HCT116 (cell line): ENCODE measurements at regions not wholly inside any gene's neighbourhood (a gene's known extent, or its start where the extent isn't known, plus 50 kb on each side); places are given as distances from the start of the nearest gene placed in this dataset.

Source experiments
- ATAC-seq: fragments of 200-7000 bp; cut with Tn5 transposase; 2 replicates; pipeline ENCODE4 v1.9.1; 2020; ENCODE audit warnings: mild to moderate bottlenecking, moderate library complexity
- BruUV-seq: library from RNA; stranded (reverse); fragments of 400-500 nt; replicated peaks from 2 replicates; lab custom pipeline; 2021; lab: Mats Ljungman, UMichigan
- CTCF ChIA-PET: fragments of 300-600 bp; sonication (Branson Sonifier 250); formaldehyde crosslinking; loops from one replicate; lab custom pipeline; 2021; ENCODE audit warnings: antibody characterized with exemption; lab: Charles Lee
- POLR2A ChIA-PET: fragments of 300-600, 350-600 bp; sonication (Branson Sonifier 250); formaldehyde crosslinking; loops from one replicate; lab custom pipeline; 2021; ENCODE audit warnings: antibody characterized with exemption; lab: Charles Lee
- RAD21 ChIA-PET, 2 experiments: fragments of 300-600 bp; sonication (Branson Sonifier 250); formaldehyde crosslinking; loops; one replicate each; lab custom pipeline; 2023; ENCODE audit warnings: low total read pairs in 2 of 2; ENCODE audit not compliant: uncharacterized antibody in 2 of 2, unreplicated experiment in 2 of 2, low non-redundant PET in 1 of 2; lab: Charles Lee
- DNase-seq: peaks from one replicate; pipeline ENCODE4 v3.0.0-alpha.2; 2010; ENCODE audit warnings: low read depth, low spot score
- H2AFZ ChIP-seq: fragments of 200-600 bp; shearing (Covaris generic), sonication (generic); 2 replicates; pipeline ENCODE4 v1.6.1; 2017; ENCODE audit warnings: low read depth, mixed run types, mixed read lengths, antibody characterized with exemption, low read length; ENCODE audit not compliant: poor library complexity, severe bottlenecking
- H3K27ac ChIP-seq: 2 replicates; pipeline ENCODE4 v1.5.1; 2012; ENCODE audit warnings: low read depth, low read length
- H3K27me3 ChIP-seq: fragments of 200-600 bp; sonication (generic); 2 replicates; pipeline ENCODE4 v1.6.1; 2016; ENCODE audit warnings: mixed run types, low read length, mixed read lengths; ENCODE audit not compliant: insufficient read depth
- H3K36me3 ChIP-seq, 2 experiments: fragments of 200-500 bp in 1 of 2; fragments of 200-600 bp in 1 of 2; sonication (Bioruptor generic) in 1 of 2; sonication (generic) in 1 of 2; 2 replicates each; pipeline versions ENCODE4 v1.5.1 to v1.6.1; 2014 to 2016; ENCODE audit warnings: low read length in 2 of 2, inconsistent platforms in 1 of 2, mixed read lengths in 1 of 2, mixed run types in 1 of 2; ENCODE audit not compliant: insufficient read depth in 2 of 2, control insufficient read depth in 1 of 2
- H3K4me1 ChIP-seq, 2 experiments: fragments of 200-600 bp in 1 of 2; sonication (generic) in 1 of 2; 2 replicates each; pipeline versions ENCODE4 v1.5.1 to v1.6.1; 2012 to 2017; ENCODE audit warnings: low read length in 2 of 2, inconsistent platforms in 1 of 2, mild to moderate bottlenecking in 1 of 2, mixed read lengths in 1 of 2, mixed run types in 1 of 2, moderate library complexity in 1 of 2; ENCODE audit not compliant: insufficient read depth in 2 of 2, control insufficient read depth in 1 of 2
- H3K4me2 ChIP-seq: fragments of 200-600 bp; sonication (generic); 2 replicates; pipeline ENCODE4 v1.6.1; 2017; ENCODE audit warnings: mixed run types, low read length, mixed read lengths
- H3K4me3 ChIP-seq, 2 experiments: fragments of 200-600 bp in 1 of 2; sonication (generic) in 1 of 2; replicated peaks in 1 of 2; 2 replicates each; pipeline ENCODE4 v1.5.1; 2011 to 2016; ENCODE audit warnings: low read length in 2 of 2, control low read depth in 1 of 2, low read depth in 1 of 2, mild to moderate bottlenecking in 1 of 2, mixed read lengths in 1 of 2, mixed run types in 1 of 2
- H3K79me2 ChIP-seq: fragments of 200-600 bp; sonication (generic); 2 replicates; pipeline ENCODE4 v1.6.1; 2017; ENCODE audit warnings: mild to moderate bottlenecking, mixed run types, low read length, moderate library complexity, mixed read lengths; ENCODE audit not compliant: insufficient read depth
- H3K9ac ChIP-seq: fragments of 200-600 bp; sonication (generic); 2 replicates; pipeline ENCODE4 v1.6.1; 2016; ENCODE audit warnings: low read length, mixed read lengths
- H3K9me2 ChIP-seq: fragments of 200-600 bp; sonication (generic), shearing (Covaris generic); 2 replicates; pipeline ENCODE4 v1.6.1; 2017; ENCODE audit warnings: mixed run types, mild to moderate bottlenecking, moderate library complexity; ENCODE audit not compliant: insufficient read depth
- H3K9me3 ChIP-seq, 2 experiments: fragments of 200-500 bp in 1 of 2; fragments of 200-600 bp in 1 of 2; sonication (Bioruptor generic) in 1 of 2; sonication (generic) in 1 of 2; 2 replicates each; pipeline ENCODE4 v1.6.1; 2014 to 2017; ENCODE audit warnings: low read length in 2 of 2, mixed read lengths in 2 of 2, inconsistent platforms in 1 of 2, low read depth in 1 of 2, mild to moderate bottlenecking in 1 of 2, mixed run types in 1 of 2, moderate library complexity in 1 of 2; ENCODE audit not compliant: control insufficient read depth in 1 of 2, insufficient read depth in 1 of 2
- H4K20me1 ChIP-seq: fragments of 200-600 bp; sonication (generic), shearing (Covaris generic); 2 replicates; pipeline ENCODE4 v1.6.1; 2017; ENCODE audit warnings: mixed run types, mild to moderate bottlenecking, moderate library complexity; ENCODE audit not compliant: insufficient read depth
- CBX3 ChIP-seq: IDR thresholded peaks from 2 replicates; pipeline ENCODE4 v1.6.1; 2012; ENCODE audit warnings: low read depth
- CEBPB ChIP-seq: IDR thresholded peaks from 2 replicates; pipeline ENCODE4 v1.6.1; 2012; ENCODE audit warnings: low read depth
- CTCF ChIP-seq, 3 experiments: fragments of 200-600 bp in 1 of 3; sonication (generic) in 1 of 3; IDR thresholded peaks in 2 of 3; conservative IDR thresholded peaks in 1 of 3; 2 replicates each; pipeline ENCODE4 v1.5.1; 2012 to 2017; ENCODE audit warnings: low read depth in 2 of 3, low read length in 2 of 3, antibody characterized with exemption in 1 of 3, borderline replicate concordance in 1 of 3, control low read depth in 1 of 3, mild to moderate bottlenecking in 1 of 3, mixed read lengths in 1 of 3, mixed run types in 1 of 3, moderate library complexity in 1 of 3; ENCODE audit not compliant: insufficient read depth in 1 of 3
- EZH2phosphoT487 ChIP-seq: fragments of 200-600 bp; IDR thresholded peaks from 2 replicates; pipeline ENCODE4 v1.6.1; 2018; ENCODE audit warnings: antibody characterized with exemption, borderline replicate concordance
- JUND ChIP-seq: IDR thresholded peaks from 2 replicates; pipeline ENCODE4 v1.6.1; 2012
- POLR2A ChIP-seq: IDR thresholded peaks from 2 replicates; pipeline ENCODE4 v1.7.0; 2011; ENCODE audit warnings: borderline replicate concordance; ENCODE audit not compliant: insufficient read depth, insufficient read length; ENCODE audit errors: extremely low read depth
- POLR2AphosphoS5 ChIP-seq: IDR thresholded peaks from 2 replicates; pipeline ENCODE4 v1.6.1; 2011; ENCODE audit warnings: mild to moderate bottlenecking, low read depth, low read length, moderate library complexity
- SRF ChIP-seq: IDR thresholded peaks from 2 replicates; pipeline ENCODE4 v1.6.1; 2012; ENCODE audit warnings: low read depth
- TCF7L2 ChIP-seq: IDR thresholded peaks from 2 replicates; pipeline ENCODE4 v1.7.0; 2011; ENCODE audit warnings: borderline replicate concordance, inconsistent platforms; ENCODE audit not compliant: insufficient read depth, insufficient read length; ENCODE audit errors: extremely low read depth
- YY1 ChIP-seq: IDR thresholded peaks from 2 replicates; pipeline ENCODE4 v1.6.1; 2011; ENCODE audit warnings: low read length, low read depth, moderate library complexity, mild to moderate bottlenecking; ENCODE audit not compliant: insufficient replicate concordance; ENCODE audit errors: extremely low read depth
- ZFX ChIP-seq: fragments of 450-650 bp; IDR thresholded peaks from 2 replicates; pipeline ENCODE4 v1.6.1; 2017
- intact Hi-C: fragments of 100-400 bp; cut with micrococcal nuclease; formaldehyde crosslinking; loops from 2 replicates; pipeline ENCODE4 v1.10.0; 2022
- TF ChIP-seq, protein P1 (sequence below): IDR thresholded peaks from 2 replicates; pipeline ENCODE4 v1.6.1; 2012; ENCODE audit warnings: low read depth

GRCh38 chr6:122151066-122151465, 248.4 kb upstream of the HSF2 start:
- TF ChIP-seq JUND (no peak), EZH2phosphoT487 (no peak), ZFX (no peak), TCF7L2 (no peak), SRF (no peak), CEBPB (no peak), YY1 (no peak), POLR2A (no peak), CTCF (IDR thresholded peaks at IDR 0.05 in 2 of 3, conservative IDR thresholded peaks at IDR 0.05 in 1 of 3; ENCODE audit: borderline replicate concordance in 1 of 3, insufficient read depth in 1 of 3, low read depth in 2 of 3, low read length in 2 of 3) (no peak), POLR2AphosphoS5 (no peak), CBX3 (no peak)
- TF ChIP-seq, protein P1, sequence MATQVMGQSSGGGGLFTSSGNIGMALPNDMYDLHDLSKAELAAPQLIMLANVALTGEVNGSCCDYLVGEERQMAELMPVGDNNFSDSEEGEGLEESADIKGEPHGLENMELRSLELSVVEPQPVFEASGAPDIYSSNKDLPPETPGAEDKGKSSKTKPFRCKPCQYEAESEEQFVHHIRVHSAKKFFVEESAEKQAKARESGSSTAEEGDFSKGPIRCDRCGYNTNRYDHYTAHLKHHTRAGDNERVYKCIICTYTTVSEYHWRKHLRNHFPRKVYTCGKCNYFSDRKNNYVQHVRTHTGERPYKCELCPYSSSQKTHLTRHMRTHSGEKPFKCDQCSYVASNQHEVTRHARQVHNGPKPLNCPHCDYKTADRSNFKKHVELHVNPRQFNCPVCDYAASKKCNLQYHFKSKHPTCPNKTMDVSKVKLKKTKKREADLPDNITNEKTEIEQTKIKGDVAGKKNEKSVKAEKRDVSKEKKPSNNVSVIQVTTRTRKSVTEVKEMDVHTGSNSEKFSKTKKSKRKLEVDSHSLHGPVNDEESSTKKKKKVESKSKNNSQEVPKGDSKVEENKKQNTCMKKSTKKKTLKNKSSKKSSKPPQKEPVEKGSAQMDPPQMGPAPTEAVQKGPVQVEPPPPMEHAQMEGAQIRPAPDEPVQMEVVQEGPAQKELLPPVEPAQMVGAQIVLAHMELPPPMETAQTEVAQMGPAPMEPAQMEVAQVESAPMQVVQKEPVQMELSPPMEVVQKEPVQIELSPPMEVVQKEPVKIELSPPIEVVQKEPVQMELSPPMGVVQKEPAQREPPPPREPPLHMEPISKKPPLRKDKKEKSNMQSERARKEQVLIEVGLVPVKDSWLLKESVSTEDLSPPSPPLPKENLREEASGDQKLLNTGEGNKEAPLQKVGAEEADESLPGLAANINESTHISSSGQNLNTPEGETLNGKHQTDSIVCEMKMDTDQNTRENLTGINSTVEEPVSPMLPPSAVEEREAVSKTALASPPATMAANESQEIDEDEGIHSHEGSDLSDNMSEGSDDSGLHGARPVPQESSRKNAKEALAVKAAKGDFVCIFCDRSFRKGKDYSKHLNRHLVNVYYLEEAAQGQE = no peak
- H3K4me1 ChIP-seq = no peaks in the 10 kb centered on the region
- no peaks in the 10 kb centered on the region for H4K20me1 ChIP-seq
- DNase-seq (no peak), ATAC-seq (no peak)
- H3K36me3 ChIP-seq = no peaks in the 10 kb centered on the region
- ChIA-PET RAD21 (no interaction called here), POLR2A (no interaction called here), CTCF (no interaction called here)
- H3K27ac ChIP-seq = no peak overlapping the region
- H2AFZ ChIP-seq = no peak overlapping the region
- H3K4me2 ChIP-seq = no peak overlapping the region
- H3K79me2 ChIP-seq = no peaks in the 10 kb centered on the region
- intact Hi-C loops = no loop called here
- H3K27me3 ChIP-seq = no peaks in the 10 kb centered on the region
- BruUV-seq = no TSS peak
- H3K9ac ChIP-seq = no peak overlapping the region
- no peaks in the 10 kb centered on the region for H3K9me3 ChIP-seq
- no peaks in the 10 kb centered on the region for H3K9me2 ChIP-seq
- H3K4me3 ChIP-seq = no peak overlapping the region
